ENCODE measurements at regions not wholly inside any gene's neighbourhood (a gene's known extent, or its start where the extent isn't known, plus 50 kb on each side); places are given as distances from the start of the nearest gene placed in this dataset.

GRCh38 chr11:97363331-97363730 is 973.5 kb downstream of the JRKL start:
- Histone ChIP-seq H3K4me1 (no peaks in the 10 kb centered on the region), H3K4me3 (no peak overlapping the region), H3K27ac (no peak overlapping the region), H3K27me3 (no peaks in the 10 kb centered on the region), H3K36me3 (no peaks in the 10 kb centered on the region), H3K9me3 (peaks cover 11 to 24% of the 10 kb centered on the region in 2 donors)
- no peak for DNase-seq (ENCODE audit: low spot score in 2 of 2)
- TF ChIP-seq POLR2AphosphoS5 (IDR thresholded peaks at IDR 0.05) (no peak), POLR2A (IDR thresholded peaks at IDR 0.05) (no peak)
- TF ChIP-seq, protein P1, sequence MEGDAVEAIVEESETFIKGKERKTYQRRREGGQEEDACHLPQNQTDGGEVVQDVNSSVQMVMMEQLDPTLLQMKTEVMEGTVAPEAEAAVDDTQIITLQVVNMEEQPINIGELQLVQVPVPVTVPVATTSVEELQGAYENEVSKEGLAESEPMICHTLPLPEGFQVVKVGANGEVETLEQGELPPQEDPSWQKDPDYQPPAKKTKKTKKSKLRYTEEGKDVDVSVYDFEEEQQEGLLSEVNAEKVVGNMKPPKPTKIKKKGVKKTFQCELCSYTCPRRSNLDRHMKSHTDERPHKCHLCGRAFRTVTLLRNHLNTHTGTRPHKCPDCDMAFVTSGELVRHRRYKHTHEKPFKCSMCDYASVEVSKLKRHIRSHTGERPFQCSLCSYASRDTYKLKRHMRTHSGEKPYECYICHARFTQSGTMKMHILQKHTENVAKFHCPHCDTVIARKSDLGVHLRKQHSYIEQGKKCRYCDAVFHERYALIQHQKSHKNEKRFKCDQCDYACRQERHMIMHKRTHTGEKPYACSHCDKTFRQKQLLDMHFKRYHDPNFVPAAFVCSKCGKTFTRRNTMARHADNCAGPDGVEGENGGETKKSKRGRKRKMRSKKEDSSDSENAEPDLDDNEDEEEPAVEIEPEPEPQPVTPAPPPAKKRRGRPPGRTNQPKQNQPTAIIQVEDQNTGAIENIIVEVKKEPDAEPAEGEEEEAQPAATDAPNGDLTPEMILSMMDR (IDR thresholded peaks at IDR 0.05): no peak
- intact Hi-C loops (cut with DNase I; ENCODE audit: low total_unique reads): no loop called here

GRCh38 chr11:97364047-97364446 is 974.2 kb downstream of the JRKL start:
- no peaks in the 10 kb centered on the region for H3K36me3 ChIP-seq
- intact Hi-C loops (cut with DNase I; ENCODE audit: low total_unique reads): no loop called here
- DNase-seq (ENCODE audit: low spot score in 2 of 2): no peak
- peaks cover 11 to 26% of the 10 kb centered on the region in 2 donors for H3K9me3 ChIP-seq
- TF ChIP-seq POLR2AphosphoS5 (IDR thresholded peaks at IDR 0.05): no peak
- no peak for TF ChIP-seq POLR2A (IDR thresholded peaks at IDR 0.05)
- TF ChIP-seq, protein P1 (IDR thresholded peaks at IDR 0.05): no peak
- H3K27me3 ChIP-seq: no peaks in the 10 kb centered on the region
- no peaks in the 10 kb centered on the region for H3K4me1 ChIP-seq
- H3K27ac ChIP-seq: no peak overlapping the region
- H3K4me3 ChIP-seq: no peak overlapping the region

GRCh38 chr11:97367406-97368083 is 977.7 kb downstream of the JRKL start:
- Histone ChIP-seq H3K27ac (no peak overlapping the region), H3K27me3 (no peaks in the 10 kb centered on the region), H3K9me3 (peaks cover 11 to 40% of the 10 kb centered on the region in 2 donors), H3K36me3 (no peaks in the 10 kb centered on the region), H3K4me1 (no peaks in the 10 kb centered on the region), H3K4me3 (no peak overlapping the region)
- DNase-seq (ENCODE audit: low spot score in 2 of 2): no peak
- intact Hi-C loops (cut with DNase I; ENCODE audit: low total_unique reads): no loop called here
- TF ChIP-seq, protein P1 (IDR thresholded peaks at IDR 0.05): no peak
- TF ChIP-seq POLR2A (IDR thresholded peaks at IDR 0.05) (no peak), POLR2AphosphoS5 (IDR thresholded peaks at IDR 0.05) (no peak)

DNA sequence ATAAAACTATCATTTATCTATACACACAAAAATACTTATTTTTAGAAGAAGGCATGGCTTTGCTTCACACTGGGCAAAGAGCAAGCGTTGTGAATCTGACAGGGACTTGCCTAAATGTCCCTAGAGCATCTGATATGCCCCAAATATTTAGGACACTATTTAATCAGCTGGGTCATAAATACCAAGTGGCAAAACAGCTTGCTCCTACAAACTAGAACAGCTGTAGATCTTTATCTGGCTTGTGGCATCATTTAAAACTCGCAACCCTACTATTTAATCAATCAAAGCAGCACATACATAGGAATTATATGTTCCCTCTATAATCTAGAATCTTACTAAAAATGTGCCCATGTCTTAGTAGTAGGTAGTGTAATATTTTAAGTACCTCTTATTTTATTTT is 999.5 kb downstream of the JRKL start:
- TF ChIP-seq POLR2AphosphoS5 (IDR thresholded peaks at IDR 0.05) (no peak), POLR2A (IDR thresholded peaks at IDR 0.05) (no peak)
- TF ChIP-seq, protein P1 (IDR thresholded peaks at IDR 0.05): no peak
- Histone ChIP-seq H3K36me3 (no peaks in the 10 kb centered on the region), H3K4me3 (no peak overlapping the region), H3K4me1 (no peaks in the 10 kb centered on the region), H3K9me3 (peaks cover 0 to 8% of the 10 kb centered on the region in 2 donors), H3K27ac (no peak overlapping the region), H3K27me3 (no peaks in the 10 kb centered on the region)
- DNase-seq (ENCODE audit: low spot score in 2 of 2): no peak
- intact Hi-C loops (cut with DNase I; ENCODE audit: low total_unique reads): no loop called here

- TF ChIP-seq POLR2AphosphoS5 (IDR thresholded peaks at IDR 0.05) (no peak), POLR2A (IDR thresholded peaks at IDR 0.05) (no peak)
- TF ChIP-seq, protein P1 (IDR thresholded peaks at IDR 0.05): no peak
- Histone ChIP-seq H3K4me1 (no peaks in the 10 kb centered on the region), H3K36me3 (no peaks in the 10 kb centered on the region), H3K9me3 (peaks cover 0 to 8% of the 10 kb centered on the region in 2 donors), H3K27me3 (no peaks in the 10 kb centered on the region), H3K4me3 (no peak overlapping the region), H3K27ac (no peak overlapping the region)
- intact Hi-C loops (cut with DNase I; ENCODE audit: low total_unique reads): no loop called here
- no peak for DNase-seq (ENCODE audit: low spot score in 2 of 2)
Observed at GRCh38 chr11:97398246-97398645, 1008.4 kb downstream of the JRKL start.

Data from breast epithelium (tissue), 4 donors.